Skeletal muscle tissue (tissue), 3 donors: ENCODE measurements at regions not wholly inside any gene's neighbourhood (a gene's known extent, or its start where the extent isn't known, plus 50 kb on each side); places are given as distances from the start of the nearest gene placed in this dataset.

Experiments
- H3K27ac ChIP-seq: one replicate; pipeline ENCODE4 v1.7.0; 2013; ENCODE audit warnings: mild to moderate bottlenecking, low read depth, low read length, inconsistent platforms
- H3K27me3 ChIP-seq, 3 donors: one replicate each; pipeline ENCODE4 v1.7.0; 2013; ENCODE audit warnings: low read length in 3 of 3; ENCODE audit not compliant: control insufficient read depth in 3 of 3, insufficient read depth in 3 of 3
- H3K36me3 ChIP-seq, 3 donors: one replicate each; pipeline ENCODE4 v1.7.0; 2013; ENCODE audit warnings: low read length in 3 of 3; ENCODE audit not compliant: control insufficient read depth in 3 of 3, insufficient read depth in 3 of 3
- H3K4me1 ChIP-seq, 3 donors: one replicate each; pipeline ENCODE4 v1.7.0; 2013; ENCODE audit warnings: low read length in 3 of 3, mild to moderate bottlenecking in 3 of 3; ENCODE audit not compliant: control insufficient read depth in 3 of 3, insufficient read depth in 3 of 3
- H3K4me3 ChIP-seq, 3 donors: one replicate each; pipeline ENCODE4 v1.7.0; 2013; ENCODE audit warnings: low read length in 3 of 3
- H3K9ac ChIP-seq, 3 donors: one replicate each; pipeline ENCODE4 v1.7.0; 2013; ENCODE audit warnings: low read length in 3 of 3, mild to moderate bottlenecking in 3 of 3, moderate library complexity in 2 of 3, low read depth in 1 of 3
- H3K9me3 ChIP-seq, 3 donors: one replicate each; pipeline ENCODE4 v1.7.0; 2013; ENCODE audit warnings: low read length in 3 of 3; ENCODE audit not compliant: control insufficient read depth in 3 of 3
- donor health status: Osteomylitis.

- Histone ChIP-seq H3K4me1 (peaks cover 0 to 5% (median 3%) of the 10 kb centered on the region in 3 donors), H3K27ac (no peak overlapping the region), H3K36me3 (peaks cover 0 to 2% (median 0%) of the 10 kb centered on the region in 3 donors), H3K9me3 (no peaks in the 10 kb centered on the region), H3K9ac (no peak overlapping the region), H3K4me3 (no peak overlapping the region), H3K27me3 (peaks cover 0 to 2% (median 0%) of the 10 kb centered on the region in 3 donors)
These were observed 50.0 kb downstream of the JAKMIP3 start for GRCh38 chr10:132115732-132116131.

DNA sequence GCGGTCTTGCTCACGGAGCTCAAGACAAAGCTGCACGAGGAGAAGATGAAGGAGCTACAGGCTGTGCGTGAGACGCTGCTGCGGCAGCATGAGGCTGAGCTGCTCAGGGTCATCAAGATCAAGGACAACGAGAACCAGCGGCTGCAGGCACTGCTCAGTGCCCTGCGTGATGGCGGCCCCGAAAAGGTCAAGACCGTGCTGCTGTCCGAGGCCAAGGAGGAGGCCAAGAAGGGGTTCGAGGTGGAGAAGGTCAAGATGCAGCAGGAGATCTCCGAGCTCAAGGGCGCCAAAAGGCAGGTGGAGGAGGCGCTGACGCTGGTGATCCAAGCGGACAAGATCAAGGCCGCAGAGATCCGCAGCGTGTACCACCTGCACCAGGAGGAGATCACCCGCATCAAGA lies 51.4 kb downstream of the JAKMIP3 start:
- Histone ChIP-seq H3K36me3 (peaks cover 0 to 2% (median 0%) of the 10 kb centered on the region in 3 donors), H3K27ac (no peak overlapping the region), H3K4me3 (no peak overlapping the region), H3K9ac (no peak overlapping the region), H3K9me3 (no peaks in the 10 kb centered on the region), H3K4me1 (peaks cover 0 to 5% (median 3%) of the 10 kb centered on the region in 3 donors), H3K27me3 (peaks cover 0 to 5% (median 0%) of the 10 kb centered on the region in 3 donors)

DNA sequence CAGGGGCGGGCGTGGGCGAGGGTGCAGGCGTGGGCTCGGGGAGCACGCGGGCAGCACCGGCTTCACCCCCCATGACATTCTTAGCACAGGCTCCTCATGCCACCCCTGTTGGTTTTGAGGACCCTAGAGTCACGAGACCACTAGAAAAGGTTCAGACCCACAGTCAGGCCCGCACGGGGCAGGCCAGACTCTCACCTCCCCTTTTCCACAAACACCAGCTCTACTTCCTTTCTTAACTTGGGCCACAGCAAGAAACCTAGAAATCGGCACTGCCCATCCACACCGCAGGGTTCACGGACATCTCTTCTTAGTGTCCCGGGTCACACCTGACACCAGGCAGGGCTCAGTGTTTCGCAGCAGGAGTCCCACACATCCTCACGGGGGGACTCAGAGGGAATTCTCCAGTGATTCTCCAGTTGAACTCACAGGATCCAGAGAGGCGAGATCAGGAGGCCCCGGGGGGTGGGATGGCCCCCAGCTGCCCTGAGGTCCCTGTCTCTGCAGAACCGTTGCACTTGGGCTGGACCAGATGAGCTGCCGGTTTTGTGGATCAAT lies 52.0 kb downstream of the JAKMIP3 start:
- Histone ChIP-seq H3K4me3 (no peak overlapping the region), H3K9ac (no peak overlapping the region), H3K9me3 (no peaks in the 10 kb centered on the region), H3K4me1 (peaks cover 0 to 5% (median 3%) of the 10 kb centered on the region in 3 donors), H3K27ac (no peak overlapping the region), H3K36me3 (peaks cover 0 to 2% (median 0%) of the 10 kb centered on the region in 3 donors), H3K27me3 (peaks cover 0 to 5% (median 0%) of the 10 kb centered on the region in 3 donors)

- Histone ChIP-seq H3K36me3 (peaks cover 0 to 2% (median 0%) of the 10 kb centered on the region in 3 donors), H3K27me3 (peaks cover 0 to 5% (median 0%) of the 10 kb centered on the region in 3 donors), H3K9me3 (no peaks in the 10 kb centered on the region), H3K27ac (no peak overlapping the region), H3K9ac (no peak overlapping the region), H3K4me1 (peaks cover 0 to 5% (median 3%) of the 10 kb centered on the region in 3 donors), H3K4me3 (no peak overlapping the region)
These were observed 52.6 kb downstream of the JAKMIP3 start for GRCh38 chr10:132118366-132118765.

DNA sequence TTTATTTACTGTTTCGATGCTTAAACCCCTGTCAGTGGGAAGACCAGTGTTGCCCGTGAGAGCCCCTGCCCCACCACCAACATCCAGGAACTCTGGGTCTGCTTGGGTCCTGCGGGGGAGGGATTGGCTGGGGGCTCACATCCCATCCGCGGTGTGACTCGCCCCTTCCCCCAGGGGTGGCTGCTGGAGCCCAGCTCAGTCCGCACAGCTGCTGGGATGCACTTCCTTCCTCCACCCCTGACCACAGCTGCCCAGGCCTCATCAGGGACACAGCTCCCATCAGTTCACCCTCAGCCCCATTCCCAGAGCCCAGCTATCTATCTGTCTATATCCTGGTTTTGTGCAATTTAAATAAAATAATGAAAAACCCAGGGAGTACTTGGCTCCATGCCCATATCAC lies 54.5 kb downstream of the JAKMIP3 start:
- H3K4me1 ChIP-seq, result peaks cover 0 to 5% (median 2%) of the 10 kb centered on the region in 3 donors
- H3K27me3 ChIP-seq, result peaks cover 0 to 5% (median 0%) of the 10 kb centered on the region in 3 donors
- no peak overlapping the region for H3K4me3 ChIP-seq
- H3K27ac ChIP-seq, result no peak overlapping the region
- H3K36me3 ChIP-seq, result peaks cover 0 to 8% (median 4%) of the 10 kb centered on the region in 3 donors
- H3K9me3 ChIP-seq, result no peaks in the 10 kb centered on the region
- no peak overlapping the region for H3K9ac ChIP-seq

- Histone ChIP-seq H3K4me1 (peaks cover 0 to 2% (median 0%) of the 10 kb centered on the region in 3 donors), H3K36me3 (peaks cover 0 to 8% (median 4%) of the 10 kb centered on the region in 3 donors), H3K9ac (no peak overlapping the region), H3K27me3 (peaks cover 0 to 5% (median 0%) of the 10 kb centered on the region in 3 donors), H3K27ac (no peak overlapping the region), H3K9me3 (no peaks in the 10 kb centered on the region), H3K4me3 (no peak overlapping the region)
These were observed 55.2 kb downstream of the JAKMIP3 start for GRCh38 chr10:132120734-132121510.

GRCh38 chr10:132121511-132121830 lies 55.7 kb downstream of the JAKMIP3 start:
- no peaks in the 10 kb centered on the region for H3K4me1 ChIP-seq
- no peak overlapping the region for H3K4me3 ChIP-seq
- peaks cover 0 to 5% (median 0%) of the 10 kb centered on the region in 3 donors for H3K27me3 ChIP-seq
- H3K9me3 ChIP-seq, result no peaks in the 10 kb centered on the region
- no peak overlapping the region for H3K27ac ChIP-seq
- no peak overlapping the region for H3K9ac ChIP-seq
- H3K36me3 ChIP-seq, result peaks cover 0 to 8% (median 4%) of the 10 kb centered on the region in 3 donors

DNA sequence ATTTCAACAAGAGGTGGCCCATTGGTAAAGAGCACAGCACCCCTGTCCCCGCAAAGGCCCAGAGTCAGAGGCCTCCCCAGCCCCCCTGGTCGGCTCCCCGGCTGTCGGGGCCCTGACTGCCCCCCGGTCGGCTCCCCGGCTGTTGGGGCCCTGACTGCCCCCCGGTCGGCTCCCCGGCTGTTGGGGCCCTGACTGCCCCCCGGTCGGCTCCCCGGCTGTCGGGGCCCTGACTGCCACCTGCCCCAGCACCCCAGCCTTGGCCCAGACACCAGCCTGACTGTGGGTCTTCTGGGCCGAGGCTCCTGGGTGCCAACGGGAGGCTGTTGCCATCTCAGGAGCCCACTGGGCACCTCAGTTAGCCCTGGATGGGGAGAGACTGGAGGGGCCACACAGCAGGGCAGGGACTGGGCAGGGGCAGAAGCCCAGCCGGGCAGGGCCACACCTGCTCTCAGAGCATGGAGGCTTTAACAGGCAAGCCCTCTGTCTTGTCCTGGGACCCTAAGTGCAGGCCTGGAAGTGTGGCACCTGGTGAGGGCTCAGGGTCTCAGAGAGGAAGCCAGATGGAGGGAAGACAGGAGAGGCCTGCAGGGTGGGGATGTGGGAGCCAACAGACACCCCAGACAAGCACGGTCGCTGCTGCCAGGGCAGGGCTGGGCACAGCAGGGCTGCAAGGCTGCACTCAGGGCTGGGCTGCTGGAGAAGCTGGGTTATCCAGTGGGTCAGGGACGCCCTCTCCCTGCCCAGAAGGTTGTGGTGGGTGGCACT lies 56.5 kb downstream of the JAKMIP3 start:
- Histone ChIP-seq H3K36me3 (peaks cover 0 to 8% (median 4%) of the 10 kb centered on the region in 3 donors), H3K4me3 (no peak overlapping the region), H3K9me3 (no peaks in the 10 kb centered on the region), H3K27ac (no peak overlapping the region), H3K27me3 (peaks cover 0 to 5% (median 0%) of the 10 kb centered on the region in 3 donors), H3K4me1 (no peaks in the 10 kb centered on the region), H3K9ac (no peak overlapping the region)

DNA sequence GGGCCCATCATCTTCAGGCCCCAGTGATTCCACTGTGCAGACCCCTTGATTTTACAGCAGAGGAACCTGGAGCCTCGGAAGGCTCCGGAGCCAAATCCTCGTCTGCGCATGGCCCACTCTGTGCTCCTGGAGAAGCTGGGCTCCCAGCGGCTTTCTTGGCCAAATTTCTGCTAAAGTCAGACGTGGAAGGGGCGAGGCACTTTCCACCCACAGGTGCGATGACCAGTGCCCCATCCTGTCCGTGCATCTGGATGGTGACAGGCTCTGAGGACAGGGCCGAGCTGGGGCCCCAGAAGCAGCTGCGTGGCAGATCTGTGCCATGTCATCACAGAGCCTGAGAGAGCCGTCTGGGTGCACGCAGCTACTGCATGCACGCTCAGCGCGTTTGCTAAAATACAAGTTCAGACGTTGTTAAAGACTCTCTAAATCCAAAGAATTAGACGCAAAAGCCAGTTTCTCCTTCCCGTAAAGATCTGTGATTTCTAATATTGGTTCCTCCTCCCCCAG lies 57.2 kb downstream of the JAKMIP3 start:
- H3K27me3 ChIP-seq, result peaks cover 0 to 5% (median 0%) of the 10 kb centered on the region in 3 donors
- H3K4me1 ChIP-seq, result no peaks in the 10 kb centered on the region
- H3K9me3 ChIP-seq, result no peaks in the 10 kb centered on the region
- no peak overlapping the region for H3K4me3 ChIP-seq
- peaks cover 0 to 7% (median 4%) of the 10 kb centered on the region in 3 donors for H3K36me3 ChIP-seq
- H3K9ac ChIP-seq, result no peak overlapping the region
- H3K27ac ChIP-seq, result no peak overlapping the region
